ENCODE measurements at regions not wholly inside any gene's neighbourhood (a gene's known extent, or its start where the extent isn't known, plus 50 kb on each side); places are given as distances from the start of the nearest gene placed in this dataset.

- TF ChIP-seq CTCF (IDR thresholded peaks at IDR 0.05; ENCODE audit: insufficient read depth, low read length, poor library complexity, severe bottlenecking) (no peak), EZH2phosphoT487 (conservative IDR thresholded peaks at IDR 0.05; ENCODE audit: low read length) (no peak)
Measured at GRCh38 chr14:53786045-53786444, 170.6 kb downstream of the BMP4 start.

Measured in SU-DHL-6 (cell line).